Effector memory CD4-positive, alpha-beta T cell (primary cell): ENCODE measurements at regions not wholly inside any gene's neighbourhood (a gene's known extent, or its start where the extent isn't known, plus 50 kb on each side); places are given as distances from the start of the nearest gene placed in this dataset.

ENCODE experiments used
- DNase-seq, 3 donors: peaks; one replicate each; pipeline ENCODE4 v3.0.0-alpha.2; 2020
- H3K27ac ChIP-seq: 2 replicates; pipeline ENCODE4 v1.7.0; 2013; ENCODE audit warnings: mild to moderate bottlenecking, low read length, moderate library complexity; ENCODE audit not compliant: insufficient read depth, poor library complexity, severe bottlenecking
- H3K27me3 ChIP-seq: replicated peaks from 2 replicates; pipeline ENCODE4 v1.7.0; 2013; ENCODE audit warnings: mild to moderate bottlenecking, low read length; ENCODE audit not compliant: insufficient read depth, control insufficient read depth, poor library complexity, severe bottlenecking
- H3K36me3 ChIP-seq: 2 replicates; pipeline ENCODE4 v1.7.0; 2013; ENCODE audit warnings: mild to moderate bottlenecking, low read length, moderate library complexity; ENCODE audit not compliant: control insufficient read depth, insufficient read depth
- H3K4me1 ChIP-seq: 2 replicates; pipeline ENCODE4 v1.7.0; 2013; ENCODE audit warnings: low read length, mild to moderate bottlenecking; ENCODE audit not compliant: control insufficient read depth, insufficient read depth, poor library complexity, severe bottlenecking
- H3K4me3 ChIP-seq: 2 replicates; pipeline ENCODE4 v1.7.0; 2013; ENCODE audit warnings: low read length, low read depth, mild to moderate bottlenecking; ENCODE audit not compliant: insufficient read depth, poor library complexity, severe bottlenecking
- H3K9me3 ChIP-seq: 2 replicates; pipeline ENCODE4 v1.7.0; 2013; ENCODE audit warnings: mild to moderate bottlenecking, low read length, moderate library complexity; ENCODE audit not compliant: control insufficient read depth

- no peaks in the 10 kb centered on the region for H3K27me3 ChIP-seq
- DNase-seq = no peak
- H3K9me3 ChIP-seq = no peaks in the 10 kb centered on the region
- H3K4me3 ChIP-seq = no peak overlapping the region
- H3K27ac ChIP-seq = no peak overlapping the region
- no peaks in the 10 kb centered on the region for H3K4me1 ChIP-seq
- H3K36me3 ChIP-seq = no peaks in the 10 kb centered on the region
Observed at GRCh38 chr4:66906314-66906713, 639.0 kb downstream of the CENPC start.

- no peak for DNase-seq
- H3K9me3 ChIP-seq = no peaks in the 10 kb centered on the region
- H3K27ac ChIP-seq = no peak overlapping the region
- H3K36me3 ChIP-seq = no peaks in the 10 kb centered on the region
- H3K27me3 ChIP-seq = no peaks in the 10 kb centered on the region
- H3K4me3 ChIP-seq = no peak overlapping the region
- H3K4me1 ChIP-seq = no peaks in the 10 kb centered on the region
Observed at GRCh38 chr4:66899422-66900065, 645.8 kb downstream of the CENPC start.

- Histone ChIP-seq H3K27ac (no peak overlapping the region), H3K9me3 (no peaks in the 10 kb centered on the region), H3K36me3 (no peaks in the 10 kb centered on the region)
Observed at GRCh38 chr4:66893807-66894206, 651.5 kb downstream of the CENPC start.

GRCh38 chr4:66887061-66887460 is 658.2 kb downstream of the CENPC start:
- H3K4me1 ChIP-seq = no peaks in the 10 kb centered on the region
- H3K27me3 ChIP-seq = no peaks in the 10 kb centered on the region
- H3K4me3 ChIP-seq = no peak overlapping the region
- H3K9me3 ChIP-seq = no peaks in the 10 kb centered on the region
- no peaks in the 10 kb centered on the region for H3K36me3 ChIP-seq
- no peak for DNase-seq
- no peak overlapping the region for H3K27ac ChIP-seq

More at GRCh38 chr4:66893807-66894206, 651.5 kb downstream of the CENPC start:
- Histone ChIP-seq H3K4me1 (no peaks in the 10 kb centered on the region), H3K27me3 (no peaks in the 10 kb centered on the region), H3K4me3 (no peak overlapping the region)
- no peak for DNase-seq

- Histone ChIP-seq H3K27ac (no peak overlapping the region), H3K36me3 (no peaks in the 10 kb centered on the region), H3K4me3 (no peak overlapping the region), H3K9me3 (no peaks in the 10 kb centered on the region), H3K27me3 (no peaks in the 10 kb centered on the region), H3K4me1 (no peaks in the 10 kb centered on the region)
- no peak for DNase-seq
Observed at GRCh38 chr4:66885501-66886165, 659.7 kb downstream of the CENPC start.

- DNase-seq = no peak
- Histone ChIP-seq H3K27ac (no peak overlapping the region), H3K4me1 (no peaks in the 10 kb centered on the region), H3K27me3 (no peaks in the 10 kb centered on the region), H3K36me3 (no peaks in the 10 kb centered on the region), H3K4me3 (no peak overlapping the region), H3K9me3 (no peaks in the 10 kb centered on the region)
Observed at GRCh38 chr4:66876946-66877345, 668.4 kb downstream of the CENPC start.

GRCh38 chr4:66872661-66873060 is 672.6 kb downstream of the CENPC start:
- no peaks in the 10 kb centered on the region for H3K9me3 ChIP-seq
- DNase-seq = no peak

GRCh38 chr4:66863481-66863880 is 681.8 kb downstream of the CENPC start:
- Histone ChIP-seq H3K4me3 (no peak overlapping the region), H3K36me3 (no peaks in the 10 kb centered on the region), H3K4me1 (no peaks in the 10 kb centered on the region), H3K27ac (no peak overlapping the region), H3K27me3 (no peaks in the 10 kb centered on the region), H3K9me3 (no peaks in the 10 kb centered on the region)
- DNase-seq = no peak

More at GRCh38 chr4:66872661-66873060, 672.6 kb downstream of the CENPC start:
- Histone ChIP-seq H3K4me3 (no peak overlapping the region), H3K27ac (no peak overlapping the region), H3K4me1 (no peaks in the 10 kb centered on the region), H3K36me3 (no peaks in the 10 kb centered on the region), H3K27me3 (no peaks in the 10 kb centered on the region)

- Histone ChIP-seq H3K27me3 (no peaks in the 10 kb centered on the region), H3K9me3 (no peaks in the 10 kb centered on the region), H3K27ac (no peak overlapping the region), H3K36me3 (no peaks in the 10 kb centered on the region), H3K4me1 (no peaks in the 10 kb centered on the region), H3K4me3 (no peak overlapping the region)
- no peak for DNase-seq
Observed at GRCh38 chr4:66855956-66856355, 689.3 kb downstream of the CENPC start.

GRCh38 chr4:66853845-66854244 is 691.5 kb downstream of the CENPC start:
- DNase-seq = no peak
- H3K27ac ChIP-seq = no peak overlapping the region
- no peaks in the 10 kb centered on the region for H3K27me3 ChIP-seq
- no peaks in the 10 kb centered on the region for H3K36me3 ChIP-seq
- H3K4me3 ChIP-seq = no peak overlapping the region
- no peaks in the 10 kb centered on the region for H3K4me1 ChIP-seq
- no peaks in the 10 kb centered on the region for H3K9me3 ChIP-seq
